WTC11 (cell line): ENCODE measurements at regions not wholly inside any gene's neighbourhood (a gene's known extent, or its start where the extent isn't known, plus 50 kb on each side); places are given as distances from the start of the nearest gene placed in this dataset.

Experiments
- ATAC-seq: fragments of 200-7000 bp; cut with Tn5 transposase; 2 replicates; pipeline ENCODE4 v1.10.0; 2021; ENCODE audit warnings: mild to moderate bottlenecking, moderate library complexity
- CTCF ChIA-PET: fragments of 300-600 bp; sonication (Branson Sonifier 250); formaldehyde crosslinking; loops from one replicate; lab custom pipeline; 2021; ENCODE audit warnings: antibody characterized with exemption; lab: Charles Lee
- POLR2A ChIA-PET: fragments of 350-600 bp; sonication (Branson Sonifier 250); formaldehyde crosslinking; loops from one replicate; lab custom pipeline; 2021; ENCODE audit warnings: antibody characterized with exemption; lab: Charles Lee
- DNase-seq: peaks from one replicate; pipeline ENCODE4 v3.0.0; 2021; ENCODE audit warnings: low spot score
- H3K27ac Mint-ChIP-seq: 2 replicates; pipeline ENCODE4 v1.8.0; 2021; ENCODE audit warnings: mixed read lengths
- H3K27me3 Mint-ChIP-seq: 2 replicates; pipeline ENCODE4 v1.8.0; 2021; ENCODE audit warnings: low read depth, mild to moderate bottlenecking, moderate library complexity, mixed read lengths
- H3K36me3 Mint-ChIP-seq: 2 replicates; pipeline ENCODE4 v1.8.0; 2021; ENCODE audit warnings: mixed read lengths
- H3K4me1 Mint-ChIP-seq: 2 replicates; pipeline ENCODE4 v1.8.0; 2022; ENCODE audit warnings: mixed read lengths
- H3K4me3 Mint-ChIP-seq: 2 replicates; pipeline ENCODE4 v1.8.0; 2021; ENCODE audit warnings: mild to moderate bottlenecking, moderate library complexity, mixed read lengths
- H3K9me3 Mint-ChIP-seq: 2 replicates; pipeline ENCODE4 v1.8.0; 2021; ENCODE audit warnings: mixed read lengths
- ARID4B ChIP-seq: sonication (generic); formaldehyde crosslinking; IDR thresholded peaks from 2 replicates; pipeline ENCODE4 v1.8.0; 2023; ENCODE audit warnings: missing genetic modification reagents, mild to moderate bottlenecking, borderline replicate concordance
- E2F4 ChIP-seq: sonication (generic); formaldehyde crosslinking; IDR thresholded peaks from 2 replicates; pipeline ENCODE4 v1.8.1; 2022; ENCODE audit warnings: low read depth, mild to moderate bottlenecking, moderate library complexity, missing genetic modification reagents, borderline replicate concordance
- ERG ChIP-seq: fragments of 250-450 bp; sonication (Bioruptor Pico); IDR thresholded peaks from 2 replicates; pipeline ENCODE4 v1.8.0; 2021; ENCODE audit warnings: mild to moderate bottlenecking
- IRF1 ChIP-seq: sonication (generic); formaldehyde crosslinking; IDR thresholded peaks from 2 replicates; pipeline ENCODE4 v1.8.0; 2023; ENCODE audit warnings: missing genetic modification reagents
- JUN ChIP-seq: sonication (generic); formaldehyde crosslinking; IDR thresholded peaks from 2 replicates; pipeline ENCODE4 v1.8.0; 2023; ENCODE audit warnings: mild to moderate bottlenecking, missing genetic modification reagents
- MXD4 ChIP-seq: fragments of 250-450 bp; sonication (Bioruptor Pico); IDR thresholded peaks from 2 replicates; pipeline ENCODE4 v1.8.0; 2021; ENCODE audit warnings: mild to moderate bottlenecking, moderate library complexity, borderline replicate concordance
- NR3C1 ChIP-seq: sonication (generic); formaldehyde crosslinking; conservative IDR thresholded peaks from 2 replicates; pipeline ENCODE4 v1.8.1; 2023; ENCODE audit warnings: low read depth, mild to moderate bottlenecking, missing genetic modification reagents
- SMAD4 ChIP-seq: sonication (generic); formaldehyde crosslinking; IDR thresholded peaks from 2 replicates; pipeline ENCODE4 v1.8.0; 2022; ENCODE audit warnings: mild to moderate bottlenecking, missing genetic modification reagents
- ZNF263 ChIP-seq: sonication (generic); formaldehyde crosslinking; IDR thresholded peaks from 2 replicates; pipeline ENCODE4 v1.8.1; 2022; ENCODE audit warnings: low read depth, mild to moderate bottlenecking, moderate library complexity, missing genetic modification reagents
- ZNF317 ChIP-seq: sonication (generic); formaldehyde crosslinking; IDR thresholded peaks from 2 replicates; pipeline ENCODE4 v1.8.1; 2023; ENCODE audit warnings: low read depth, mild to moderate bottlenecking, moderate library complexity, missing genetic modification reagents, borderline replicate concordance
- ZNF532 ChIP-seq: fragments of 250-450 bp; sonication (Bioruptor Pico); IDR thresholded peaks from 2 replicates; pipeline ENCODE4 v1.9.0; 2021; ENCODE audit warnings: mild to moderate bottlenecking, borderline replicate concordance
- ZSCAN18 ChIP-seq: fragments of 250-450 bp; sonication (Bioruptor Pico); IDR thresholded peaks from 2 replicates; pipeline ENCODE4 v2.1.2; 2022; ENCODE audit warnings: mild to moderate bottlenecking, moderate library complexity

- no peak for ATAC-seq
- TF ChIP-seq SMAD4 (CRISPR knock-in tag) = no peak
- TF ChIP-seq JUN (CRISPR knock-in tag) = no peak
- no peak for TF ChIP-seq ZNF317 (CRISPR knock-in tag)
- no peak for TF ChIP-seq IRF1
- no peak for TF ChIP-seq ERG (CRISPR knock-in tag)
- TF ChIP-seq ZNF263 = no peak
- TF ChIP-seq, all 79 proteins: peak for 0
- H3K27me3 Mint-ChIP-seq = peaks cover 28% of the 10 kb centered on the region
- H3K4me3 Mint-ChIP-seq = no peak overlapping the region
- H3K27ac Mint-ChIP-seq = no peak overlapping the region
- ChIA-PET CTCF (no interaction called here), POLR2A (no interaction called here)
- no peaks in the 10 kb centered on the region for H3K9me3 Mint-ChIP-seq
- H3K4me1 Mint-ChIP-seq = peaks cover 29% of the 10 kb centered on the region
- no peaks in the 10 kb centered on the region for H3K36me3 Mint-ChIP-seq
- no peak for DNase-seq
Observed at GRCh38 chr2:18834341-18834740, 245.0 kb upstream of the NT5C1B start.

GRCh38 chr2:18833941-18834340 is 244.6 kb upstream of the NT5C1B start:
- ChIA-PET CTCF (no interaction called here), POLR2A (interaction anchor here (0.7 kb wide), 1 partner anchor 10 kb away, joined by 3 read pairs; no protein-coding TSS in a partner anchor)
- no peak for DNase-seq
- H3K9me3 Mint-ChIP-seq = no peaks in the 10 kb centered on the region
- H3K27ac Mint-ChIP-seq = no peak overlapping the region
- H3K4me3 Mint-ChIP-seq = no peak overlapping the region
- H3K4me1 Mint-ChIP-seq = peaks cover 29% of the 10 kb centered on the region
- H3K27me3 Mint-ChIP-seq = peaks cover 24% of the 10 kb centered on the region
- no peaks in the 10 kb centered on the region for H3K36me3 Mint-ChIP-seq
- TF ChIP-seq E2F4 (CRISPR knock-in tag) (no peak), ZSCAN18 (CRISPR knock-in tag) (no peak), ZNF532 (CRISPR knock-in tag) (no peak), ARID4B (CRISPR knock-in tag) (no peak), NR3C1 (CRISPR knock-in tag) (no peak), MXD4 (CRISPR knock-in tag) (no peak)
- no peak for ATAC-seq
